ENCODE measurements at regions not wholly inside any gene's neighbourhood (a gene's known extent, or its start where the extent isn't known, plus 50 kb on each side); places are given as distances from the start of the nearest gene placed in this dataset.

DNA sequence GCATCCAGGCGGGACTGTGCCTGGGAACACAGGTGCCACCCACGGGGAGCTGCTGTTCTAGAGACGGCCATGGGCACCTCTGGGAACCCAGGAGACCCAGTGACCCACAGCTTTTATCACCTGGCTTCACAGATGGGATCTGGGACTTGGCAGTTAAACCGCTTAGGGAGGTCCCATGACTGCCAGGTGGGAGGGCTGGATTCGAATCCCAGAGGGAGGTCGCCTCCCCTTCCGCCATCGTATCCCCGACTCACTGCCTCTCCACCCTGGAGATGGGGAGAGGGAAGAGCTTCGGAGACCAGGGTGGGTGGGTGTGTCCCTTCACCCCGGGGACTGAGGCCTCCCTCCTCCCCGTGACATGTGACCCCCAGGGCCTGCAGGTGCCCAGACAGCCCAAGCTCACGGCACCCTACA, 169.4 kb downstream of the RTP5 start:
- ATAC-seq, result no peak
- TF ChIP-seq, protein P1, sequence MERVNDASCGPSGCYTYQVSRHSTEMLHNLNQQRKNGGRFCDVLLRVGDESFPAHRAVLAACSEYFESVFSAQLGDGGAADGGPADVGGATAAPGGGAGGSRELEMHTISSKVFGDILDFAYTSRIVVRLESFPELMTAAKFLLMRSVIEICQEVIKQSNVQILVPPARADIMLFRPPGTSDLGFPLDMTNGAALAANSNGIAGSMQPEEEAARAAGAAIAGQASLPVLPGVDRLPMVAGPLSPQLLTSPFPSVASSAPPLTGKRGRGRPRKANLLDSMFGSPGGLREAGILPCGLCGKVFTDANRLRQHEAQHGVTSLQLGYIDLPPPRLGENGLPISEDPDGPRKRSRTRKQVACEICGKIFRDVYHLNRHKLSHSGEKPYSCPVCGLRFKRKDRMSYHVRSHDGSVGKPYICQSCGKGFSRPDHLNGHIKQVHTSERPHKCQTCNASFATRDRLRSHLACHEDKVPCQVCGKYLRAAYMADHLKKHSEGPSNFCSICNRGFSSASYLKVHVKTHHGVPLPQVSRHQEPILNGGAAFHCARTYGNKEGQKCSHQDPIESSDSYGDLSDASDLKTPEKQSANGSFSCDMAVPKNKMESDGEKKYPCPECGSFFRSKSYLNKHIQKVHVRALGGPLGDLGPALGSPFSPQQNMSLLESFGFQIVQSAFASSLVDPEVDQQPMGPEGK (CRISPR knock-in tag; IDR thresholded peaks at IDR 0.05; ENCODE audit: borderline replicate concordance), result no peak
- TF ChIP-seq, protein P2, sequence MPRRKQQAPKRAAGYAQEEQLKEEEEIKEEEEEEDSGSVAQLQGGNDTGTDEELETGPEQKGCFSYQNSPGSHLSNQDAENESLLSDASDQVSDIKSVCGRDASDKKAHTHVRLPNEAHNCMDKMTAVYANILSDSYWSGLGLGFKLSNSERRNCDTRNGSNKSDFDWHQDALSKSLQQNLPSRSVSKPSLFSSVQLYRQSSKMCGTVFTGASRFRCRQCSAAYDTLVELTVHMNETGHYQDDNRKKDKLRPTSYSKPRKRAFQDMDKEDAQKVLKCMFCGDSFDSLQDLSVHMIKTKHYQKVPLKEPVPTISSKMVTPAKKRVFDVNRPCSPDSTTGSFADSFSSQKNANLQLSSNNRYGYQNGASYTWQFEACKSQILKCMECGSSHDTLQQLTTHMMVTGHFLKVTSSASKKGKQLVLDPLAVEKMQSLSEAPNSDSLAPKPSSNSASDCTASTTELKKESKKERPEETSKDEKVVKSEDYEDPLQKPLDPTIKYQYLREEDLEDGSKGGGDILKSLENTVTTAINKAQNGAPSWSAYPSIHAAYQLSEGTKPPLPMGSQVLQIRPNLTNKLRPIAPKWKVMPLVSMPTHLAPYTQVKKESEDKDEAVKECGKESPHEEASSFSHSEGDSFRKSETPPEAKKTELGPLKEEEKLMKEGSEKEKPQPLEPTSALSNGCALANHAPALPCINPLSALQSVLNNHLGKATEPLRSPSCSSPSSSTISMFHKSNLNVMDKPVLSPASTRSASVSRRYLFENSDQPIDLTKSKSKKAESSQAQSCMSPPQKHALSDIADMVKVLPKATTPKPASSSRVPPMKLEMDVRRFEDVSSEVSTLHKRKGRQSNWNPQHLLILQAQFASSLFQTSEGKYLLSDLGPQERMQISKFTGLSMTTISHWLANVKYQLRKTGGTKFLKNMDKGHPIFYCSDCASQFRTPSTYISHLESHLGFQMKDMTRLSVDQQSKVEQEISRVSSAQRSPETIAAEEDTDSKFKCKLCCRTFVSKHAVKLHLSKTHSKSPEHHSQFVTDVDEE (CRISPR knock-in tag; IDR thresholded peaks at IDR 0.05), result no peak
- TF ChIP-seq, protein P3, sequence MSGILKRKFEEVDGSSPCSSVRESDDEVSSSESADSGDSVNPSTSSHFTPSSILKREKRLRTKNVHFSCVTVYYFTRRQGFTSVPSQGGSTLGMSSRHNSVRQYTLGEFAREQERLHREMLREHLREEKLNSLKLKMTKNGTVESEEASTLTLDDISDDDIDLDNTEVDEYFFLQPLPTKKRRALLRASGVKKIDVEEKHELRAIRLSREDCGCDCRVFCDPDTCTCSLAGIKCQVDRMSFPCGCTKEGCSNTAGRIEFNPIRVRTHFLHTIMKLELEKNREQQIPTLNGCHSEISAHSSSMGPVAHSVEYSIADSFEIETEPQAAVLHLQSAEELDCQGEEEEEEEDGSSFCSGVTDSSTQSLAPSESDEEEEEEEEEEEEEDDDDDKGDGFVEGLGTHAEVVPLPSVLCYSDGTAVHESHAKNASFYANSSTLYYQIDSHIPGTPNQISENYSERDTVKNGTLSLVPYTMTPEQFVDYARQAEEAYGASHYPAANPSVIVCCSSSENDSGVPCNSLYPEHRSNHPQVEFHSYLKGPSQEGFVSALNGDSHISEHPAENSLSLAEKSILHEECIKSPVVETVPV (CRISPR knock-in tag; IDR thresholded peaks at IDR 0.05), result no peak
- no peak for TF ChIP-seq ESRRG (CRISPR knock-in tag; IDR thresholded peaks at IDR 0.05)
- TF ChIP-seq ZFP30 (CRISPR knock-in tag; IDR thresholded peaks at IDR 0.05), result no peak
- TF ChIP-seq SNAI2 (CRISPR knock-in tag; IDR thresholded peaks at IDR 0.05), result no peak
- TF ChIP-seq ZNF8 (CRISPR knock-in tag; IDR thresholded peaks at IDR 0.05), result no peak
- TF ChIP-seq BACH2 (CRISPR knock-in tag; IDR thresholded peaks at IDR 0.05; ENCODE audit: borderline replicate concordance), result no peak
- no peak for TF ChIP-seq RARB (CRISPR knock-in tag; IDR thresholded peaks at IDR 0.05)
- no peak for TF ChIP-seq CSDC2 (CRISPR knock-in tag; IDR thresholded peaks at IDR 0.05)
- no peak for TF ChIP-seq GLIS3 (CRISPR knock-in tag; IDR thresholded peaks at IDR 0.05)
- no peak for TF ChIP-seq ZNF565 (CRISPR knock-in tag; conservative IDR thresholded peaks at IDR 0.05; ENCODE audit: low read depth)
- TF ChIP-seq TCF4 (CRISPR knock-in tag; IDR thresholded peaks at IDR 0.05; ENCODE audit: borderline replicate concordance), result no peak
- no peak for TF ChIP-seq PPARA (CRISPR knock-in tag; IDR thresholded peaks at IDR 0.05; ENCODE audit: borderline replicate concordance)
- no peak for TF ChIP-seq ZFP3 (CRISPR knock-in tag; IDR thresholded peaks at IDR 0.05)
- TF ChIP-seq ZC3H10 (CRISPR knock-in tag; IDR thresholded peaks at IDR 0.05), result no peak

DNA sequence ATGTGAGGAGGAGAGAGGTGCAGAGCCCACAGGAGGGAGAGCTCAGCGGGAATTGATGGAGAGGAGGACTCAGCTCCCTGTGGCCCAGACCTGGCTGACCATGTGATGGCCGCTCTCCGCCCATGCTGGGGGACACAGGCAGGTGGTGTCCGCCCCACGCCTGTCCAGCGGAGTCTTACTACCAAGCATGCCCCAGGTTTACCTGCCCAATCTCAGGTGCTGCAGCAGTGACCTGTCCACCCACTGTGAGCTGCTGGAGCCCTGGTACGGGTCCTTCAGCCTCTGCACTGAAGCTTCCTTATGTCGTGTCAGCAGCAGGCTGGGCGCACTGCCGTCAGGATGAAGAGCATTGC, 170.8 kb downstream of the RTP5 start:
- TF ChIP-seq, protein P2 (CRISPR knock-in tag; IDR thresholded peaks at IDR 0.05), result no peak
- TF ChIP-seq ARNTL (CRISPR knock-in tag; IDR thresholded peaks at IDR 0.05; ENCODE audit: borderline replicate concordance, low read depth) (no peak), ZC3H10 (CRISPR knock-in tag; IDR thresholded peaks at IDR 0.05) (no peak), RARB (CRISPR knock-in tag; IDR thresholded peaks at IDR 0.05) (no peak), ISL1 (CRISPR knock-in tag; IDR thresholded peaks at IDR 0.05) (no peak), ZNF565 (CRISPR knock-in tag; conservative IDR thresholded peaks at IDR 0.05; ENCODE audit: low read depth) (no peak), SNAI2 (CRISPR knock-in tag; IDR thresholded peaks at IDR 0.05) (no peak), PPARA (CRISPR knock-in tag; IDR thresholded peaks at IDR 0.05; ENCODE audit: borderline replicate concordance) (no peak), GLIS3 (CRISPR knock-in tag; IDR thresholded peaks at IDR 0.05) (no peak)
- TF ChIP-seq, protein P3 (CRISPR knock-in tag; IDR thresholded peaks at IDR 0.05), result no peak
- TF ChIP-seq, protein P4, sequence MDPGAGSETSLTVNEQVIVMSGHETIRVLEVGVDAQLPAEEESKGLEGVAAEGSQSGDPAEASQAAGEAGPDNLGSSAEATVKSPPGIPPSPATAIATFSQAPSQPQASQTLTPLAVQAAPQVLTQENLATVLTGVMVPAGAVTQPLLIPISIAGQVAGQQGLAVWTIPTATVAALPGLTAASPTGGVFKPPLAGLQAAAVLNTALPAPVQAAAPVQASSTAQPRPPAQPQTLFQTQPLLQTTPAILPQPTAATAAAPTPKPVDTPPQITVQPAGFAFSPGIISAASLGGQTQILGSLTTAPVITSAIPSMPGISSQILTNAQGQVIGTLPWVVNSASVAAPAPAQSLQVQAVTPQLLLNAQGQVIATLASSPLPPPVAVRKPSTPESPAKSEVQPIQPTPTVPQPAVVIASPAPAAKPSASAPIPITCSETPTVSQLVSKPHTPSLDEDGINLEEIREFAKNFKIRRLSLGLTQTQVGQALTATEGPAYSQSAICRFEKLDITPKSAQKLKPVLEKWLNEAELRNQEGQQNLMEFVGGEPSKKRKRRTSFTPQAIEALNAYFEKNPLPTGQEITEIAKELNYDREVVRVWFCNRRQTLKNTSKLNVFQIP (CRISPR knock-in tag; IDR thresholded peaks at IDR 0.05; ENCODE audit: borderline replicate concordance, low read depth), result no peak
- ATAC-seq, result no peak

Measured in SK-N-SH treated with all-trans-retinoic acid at 6 μM for 48 hours (cell line).